Esophagus squamous epithelium (tissue), 4 donors: ENCODE measurements at regions not wholly inside any gene's neighbourhood (a gene's known extent, or its start where the extent isn't known, plus 50 kb on each side); places are given as distances from the start of the nearest gene placed in this dataset.

Experiments used
- POLR2A ChIP-seq, 4 donors: fragments of 450-650 bp; IDR thresholded peaks; one replicate each; pipeline ENCODE4 v1.6.1; 2017; ENCODE audit warnings: antibody characterized with exemption in 4 of 4, mild to moderate bottlenecking in 4 of 4, moderate library complexity in 3 of 4
- TF ChIP-seq, protein P1 (sequence below), 6 experiments: fragments of 450-650 bp in 4 of 6; fragments of 200-600 bp in 2 of 6; sonication (generic) in 2 of 6; IDR thresholded peaks; one replicate each; pipeline ENCODE4 v1.5.1; 2016 to 2019; ENCODE audit warnings: antibody characterized with exemption in 6 of 6, mild to moderate bottlenecking in 4 of 6, moderate library complexity in 4 of 6

DNA sequence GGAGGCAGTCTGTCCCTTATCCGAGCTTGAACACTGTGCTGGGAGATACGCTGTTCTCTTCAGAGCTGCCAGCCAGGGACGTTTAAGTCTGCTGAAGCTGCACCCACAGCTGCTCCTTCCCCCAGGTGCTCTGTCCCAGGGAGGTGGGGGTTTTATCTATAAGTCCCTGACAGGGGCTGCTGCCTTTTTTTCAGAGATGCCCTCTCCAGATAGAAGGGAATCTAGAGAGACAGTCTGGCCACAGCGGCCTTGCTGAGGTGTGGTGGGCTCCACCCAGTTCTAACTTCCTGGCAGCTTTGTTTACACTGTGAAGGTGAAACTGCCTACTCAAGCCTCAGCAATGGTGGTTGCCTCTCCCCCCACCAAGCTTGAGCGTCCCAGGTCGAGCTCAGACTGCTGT is 319.9 kb upstream of the GRM7 start:
- TF ChIP-seq, protein P1, sequence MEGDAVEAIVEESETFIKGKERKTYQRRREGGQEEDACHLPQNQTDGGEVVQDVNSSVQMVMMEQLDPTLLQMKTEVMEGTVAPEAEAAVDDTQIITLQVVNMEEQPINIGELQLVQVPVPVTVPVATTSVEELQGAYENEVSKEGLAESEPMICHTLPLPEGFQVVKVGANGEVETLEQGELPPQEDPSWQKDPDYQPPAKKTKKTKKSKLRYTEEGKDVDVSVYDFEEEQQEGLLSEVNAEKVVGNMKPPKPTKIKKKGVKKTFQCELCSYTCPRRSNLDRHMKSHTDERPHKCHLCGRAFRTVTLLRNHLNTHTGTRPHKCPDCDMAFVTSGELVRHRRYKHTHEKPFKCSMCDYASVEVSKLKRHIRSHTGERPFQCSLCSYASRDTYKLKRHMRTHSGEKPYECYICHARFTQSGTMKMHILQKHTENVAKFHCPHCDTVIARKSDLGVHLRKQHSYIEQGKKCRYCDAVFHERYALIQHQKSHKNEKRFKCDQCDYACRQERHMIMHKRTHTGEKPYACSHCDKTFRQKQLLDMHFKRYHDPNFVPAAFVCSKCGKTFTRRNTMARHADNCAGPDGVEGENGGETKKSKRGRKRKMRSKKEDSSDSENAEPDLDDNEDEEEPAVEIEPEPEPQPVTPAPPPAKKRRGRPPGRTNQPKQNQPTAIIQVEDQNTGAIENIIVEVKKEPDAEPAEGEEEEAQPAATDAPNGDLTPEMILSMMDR (IDR thresholded peaks at IDR 0.05) = no peak
- no peak for TF ChIP-seq POLR2A (IDR thresholded peaks at IDR 0.05)
